ENCODE measurements at regions not wholly inside any gene's neighbourhood (a gene's known extent, or its start where the extent isn't known, plus 50 kb on each side); places are given as distances from the start of the nearest gene placed in this dataset.
"Not testable (repeated sequence)": the region's sequence is repeated elsewhere in the genome, so short reads cannot be mapped to it uniquely, and the experiment has no call there.

DNA sequence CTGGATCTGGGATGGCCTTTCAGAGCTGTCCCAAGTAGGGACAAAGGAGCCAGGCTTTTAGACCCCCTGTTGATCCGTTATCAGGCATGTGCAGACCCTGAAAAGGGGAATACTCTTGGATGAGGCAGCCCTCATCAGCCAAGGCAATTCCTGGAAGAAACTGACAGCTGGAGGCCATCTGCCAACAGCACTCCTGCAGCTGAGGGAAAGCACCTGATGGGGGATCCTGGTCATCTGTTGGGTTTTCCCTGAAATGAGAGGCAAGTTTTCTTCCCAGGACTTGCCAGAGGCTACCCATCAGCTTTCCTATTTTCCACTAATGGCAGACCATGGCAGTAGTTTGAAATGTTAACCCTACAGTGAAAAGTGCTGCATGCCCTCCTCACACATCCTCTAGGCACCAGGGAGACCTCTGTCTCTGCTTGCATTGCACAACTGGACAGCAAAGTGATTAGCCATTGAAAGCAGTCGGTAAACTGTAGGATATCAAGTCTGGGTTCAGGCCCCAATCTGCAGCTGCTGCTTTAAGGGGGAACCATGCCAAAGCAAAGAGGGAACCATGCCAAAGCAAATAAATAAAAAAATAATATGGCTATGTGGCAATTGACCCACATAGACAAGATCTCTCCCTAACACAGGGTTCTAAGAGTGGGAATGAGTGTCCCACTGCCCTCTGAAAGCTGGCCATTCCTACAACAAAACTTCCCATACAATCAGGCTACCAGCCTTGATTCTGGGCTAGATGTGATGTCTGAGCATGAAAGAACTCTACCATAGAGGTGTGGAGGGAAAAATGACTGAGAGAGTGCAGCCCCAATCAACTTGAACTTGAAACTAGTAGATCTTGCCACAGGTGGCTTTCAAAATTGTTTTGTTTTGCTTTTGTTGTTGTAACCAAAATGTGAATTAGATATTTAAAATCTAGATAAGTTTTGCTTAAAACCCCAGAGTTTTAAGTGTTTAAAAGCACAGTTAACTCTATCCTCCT is 232.0 kb upstream of the STT3B start:
- DNase-seq = no peak

GRCh38 chr3:31302343-31302742 is 230.4 kb upstream of the STT3B start:
- DNase-seq = no peak

GRCh38 chr3:31305340-31305739 is 227.4 kb upstream of the STT3B start:
- DNase-seq = no peak

DNA sequence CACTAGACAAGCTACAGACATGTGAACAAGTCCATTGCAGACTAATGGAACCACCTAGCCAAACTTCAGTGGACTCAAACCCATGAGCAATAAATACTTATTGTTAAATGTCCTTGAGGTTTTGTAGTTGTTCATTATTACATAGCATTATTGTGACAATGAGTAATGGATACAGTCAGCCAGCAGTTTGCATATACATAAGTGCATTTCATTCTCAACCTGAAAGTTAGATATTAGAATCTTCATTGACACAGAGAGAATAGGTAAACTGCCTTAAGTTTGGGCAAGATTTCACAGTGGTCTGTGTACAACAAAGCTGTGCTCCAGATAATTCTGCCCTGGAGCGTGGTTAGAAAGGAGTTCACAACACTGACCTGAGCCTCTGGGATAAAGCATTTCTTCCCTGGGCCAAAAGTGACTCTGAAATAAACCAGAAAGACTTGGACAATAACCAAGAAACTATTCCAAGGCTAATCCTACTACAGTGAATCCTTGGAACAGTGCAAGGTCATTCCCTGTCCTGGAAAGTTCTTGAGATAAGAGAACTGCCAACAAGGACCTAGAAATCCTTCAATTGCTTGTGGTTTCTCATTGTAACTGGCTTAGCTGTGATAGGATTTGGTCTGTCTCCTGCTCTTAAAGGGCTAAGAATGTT is 225.5 kb upstream of the STT3B start:
- no peak for DNase-seq

DNA sequence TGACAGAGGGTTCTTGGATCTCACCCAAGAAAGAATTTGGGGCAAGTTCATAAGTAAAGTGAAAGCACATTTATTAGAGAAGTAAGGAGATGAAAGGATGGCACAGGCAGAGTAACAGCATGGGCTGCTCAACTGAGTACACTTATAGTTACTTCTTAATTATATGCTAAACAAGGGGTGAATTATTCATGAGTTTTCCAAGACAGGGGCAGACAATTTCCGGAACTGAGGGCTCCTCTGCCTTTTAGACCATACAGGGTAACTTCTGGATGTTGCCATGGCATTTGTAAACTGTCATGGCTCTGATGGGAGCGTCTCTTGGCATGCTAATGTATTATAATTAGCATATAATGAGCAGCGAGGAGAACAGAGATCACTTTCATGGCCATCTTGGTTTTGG is 221.2 kb upstream of the STT3B start:
- no peak for DNase-seq

DNA sequence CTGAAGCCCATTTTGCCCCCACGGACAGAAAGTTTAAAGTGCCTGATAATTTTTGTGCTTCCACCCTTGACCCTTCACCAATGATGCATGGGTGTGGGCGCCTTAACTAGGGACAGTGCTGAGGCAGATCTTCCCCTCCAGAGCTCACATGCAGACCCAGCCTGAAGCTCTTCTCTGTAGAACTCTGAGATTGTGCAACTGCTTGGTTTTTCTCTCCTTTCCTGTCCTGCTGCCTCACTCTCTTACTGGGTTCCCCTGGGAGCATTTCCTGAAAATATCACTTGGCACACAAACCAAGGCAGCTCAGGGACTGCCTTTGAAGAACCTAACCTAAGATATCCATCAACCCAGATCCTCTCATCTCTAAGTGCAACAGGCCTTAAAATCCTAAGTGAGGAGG is 220.3 kb upstream of the STT3B start:
- no peak for DNase-seq

DNA sequence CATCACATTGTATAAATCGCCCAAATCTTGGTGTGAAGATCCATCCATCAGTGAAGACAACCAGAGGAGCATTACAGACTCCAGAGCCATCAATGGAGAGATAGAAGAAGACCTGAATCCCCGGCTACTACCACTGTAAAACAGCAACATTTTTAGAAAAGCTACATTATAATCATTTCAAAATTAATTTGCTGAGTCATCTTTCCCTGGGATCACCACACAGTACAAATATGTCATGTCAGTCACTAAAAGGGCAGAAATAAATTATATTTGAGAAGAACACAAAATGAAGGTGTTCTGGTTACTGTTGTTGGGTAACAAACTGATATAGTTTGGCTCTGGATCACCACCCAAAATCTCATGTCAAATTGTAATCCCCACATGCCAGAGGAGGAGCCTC is 218.5 kb upstream of the STT3B start:
- no peak for DNase-seq

- no peak for DNase-seq
These were observed 213.4 kb upstream of the STT3B start for GRCh38 chr3:31319332-31319731.

DNA sequence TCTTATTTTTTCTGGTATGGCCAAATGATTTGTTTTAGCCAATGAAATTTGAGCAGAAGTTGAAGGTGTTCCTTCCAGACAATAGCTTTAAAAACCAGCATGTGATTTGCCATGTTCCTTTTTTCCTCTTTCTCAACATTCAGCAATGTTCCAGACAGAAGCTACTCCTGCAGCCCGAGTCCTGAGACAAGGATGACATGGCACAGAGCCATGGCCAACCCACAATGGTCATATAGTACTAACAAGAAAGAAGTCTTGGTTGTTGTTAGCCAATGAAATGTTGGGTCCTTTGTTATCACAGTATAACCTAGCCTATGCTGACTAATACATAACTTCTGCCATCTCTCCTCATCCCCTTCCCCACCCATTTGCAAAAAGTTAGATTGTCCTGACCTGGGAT is 211.1 kb upstream of the STT3B start:
- no peak for DNase-seq

- no peak for DNase-seq
These were observed 210.3 kb upstream of the STT3B start for GRCh38 chr3:31322460-31322859.

GRCh38 chr3:31327826-31328357 is 204.8 kb upstream of the STT3B start:
- not testable (repeated sequence) for DNase-seq

DNA sequence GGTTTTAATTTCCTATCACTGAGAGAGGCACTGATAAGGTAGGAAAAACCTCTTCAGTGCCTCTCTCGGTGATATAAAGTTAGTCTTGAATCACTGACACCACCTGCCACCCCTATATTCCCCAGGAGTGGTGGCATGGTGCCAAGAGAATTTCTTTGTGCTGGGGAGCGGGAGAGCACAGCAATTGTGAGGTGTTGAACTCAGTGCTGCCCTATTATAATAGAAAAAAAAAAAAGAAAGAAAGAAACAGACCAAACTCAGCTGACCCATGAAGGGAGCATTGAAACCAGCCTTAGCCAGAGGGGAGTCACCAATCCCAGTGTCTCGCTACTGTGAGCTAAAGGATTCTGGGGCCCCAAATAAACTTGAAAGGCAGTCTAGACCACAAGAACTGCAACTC is 201.4 kb upstream of the STT3B start:
- DNase-seq = no peak

DNA sequence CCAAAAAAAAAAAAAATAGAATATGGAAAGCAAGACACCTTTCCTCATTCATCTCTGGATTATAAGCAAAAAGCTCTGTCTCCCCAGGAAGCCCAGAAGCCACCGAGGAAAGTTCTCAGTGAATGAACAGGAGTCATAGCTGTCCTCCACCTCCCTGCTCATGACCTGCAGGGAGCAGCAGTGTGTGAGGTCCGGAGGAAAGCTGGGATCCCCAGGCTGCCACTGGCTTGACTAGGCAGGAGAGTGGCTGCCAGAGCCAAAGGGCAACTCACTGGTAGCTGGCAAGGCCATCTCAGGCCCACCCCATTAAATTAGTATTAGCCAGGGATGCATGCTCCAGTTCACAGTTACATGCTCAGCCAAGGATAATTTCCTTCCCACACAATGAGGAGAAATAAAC is 191.6 kb upstream of the STT3B start:
- no peak for DNase-seq

- no peak for DNase-seq
These were observed 189.7 kb upstream of the STT3B start for GRCh38 chr3:31343075-31343474.

DNA sequence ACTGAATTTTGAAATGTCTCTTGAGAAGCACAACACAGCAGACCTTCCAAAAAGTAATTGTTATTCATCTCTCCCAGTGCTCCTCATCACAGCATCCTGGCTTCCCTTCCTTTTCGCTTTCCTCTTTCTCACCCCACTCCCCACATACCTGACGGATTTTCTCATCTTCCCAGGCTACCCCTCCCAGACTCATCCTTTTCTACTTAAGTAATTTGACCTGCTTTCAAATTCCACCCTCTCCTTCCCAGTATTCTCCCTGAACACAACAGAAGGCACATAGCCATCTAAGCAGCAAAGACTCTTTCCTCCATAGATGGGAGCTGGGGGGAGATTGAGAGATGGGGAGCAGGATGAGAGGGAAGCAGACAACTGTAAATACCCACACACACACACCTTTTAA is 187.1 kb upstream of the STT3B start:
- no peak for DNase-seq

- DNase-seq = no peak
These were observed 186.2 kb upstream of the STT3B start for GRCh38 chr3:31346542-31346979.

GRCh38 chr3:31349001-31349748 is 183.6 kb upstream of the STT3B start:
- DNase-seq = no peak

DNA sequence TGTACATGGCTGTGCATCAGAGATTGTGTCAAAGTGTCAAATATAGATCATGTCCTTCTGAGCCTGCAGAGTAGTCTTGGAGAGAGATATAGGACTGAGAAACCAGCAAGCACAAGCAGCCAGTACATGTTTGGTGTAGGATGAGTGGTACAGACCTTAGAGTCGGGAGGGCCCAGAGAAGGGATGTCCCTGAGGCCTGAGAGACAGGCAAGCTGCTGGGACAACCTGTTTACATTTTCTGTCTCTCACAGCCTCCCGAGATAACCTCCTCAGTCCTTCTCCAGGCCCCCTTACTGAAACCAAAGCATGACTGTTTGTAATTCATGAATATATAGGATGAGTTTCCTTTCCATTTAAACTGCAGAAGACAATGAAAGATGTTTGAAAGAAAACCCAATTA is 182.4 kb upstream of the STT3B start:
- DNase-seq = no peak

GRCh38 chr3:31352331-31352730 is 180.4 kb upstream of the STT3B start:
- no peak for DNase-seq

DNA sequence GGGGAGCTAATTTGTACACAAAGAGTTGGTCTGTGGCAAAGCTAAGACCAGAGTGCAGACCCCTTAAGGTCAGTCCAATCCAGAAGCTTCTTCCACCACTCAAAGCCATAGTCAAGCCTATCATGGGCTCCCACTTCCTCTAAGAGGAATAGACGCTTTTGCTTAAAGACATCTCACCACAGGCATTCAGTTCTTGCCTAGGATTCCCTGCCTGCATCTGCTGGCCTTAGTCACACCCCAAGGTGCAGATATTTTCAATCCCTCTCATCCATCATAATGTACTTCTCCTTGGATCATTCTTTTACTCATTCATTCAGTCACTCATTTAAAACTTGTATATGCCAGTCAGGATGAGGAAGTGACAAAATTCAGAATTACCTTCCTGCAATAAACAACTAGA is 179.6 kb upstream of the STT3B start:
- no peak for DNase-seq

DNA sequence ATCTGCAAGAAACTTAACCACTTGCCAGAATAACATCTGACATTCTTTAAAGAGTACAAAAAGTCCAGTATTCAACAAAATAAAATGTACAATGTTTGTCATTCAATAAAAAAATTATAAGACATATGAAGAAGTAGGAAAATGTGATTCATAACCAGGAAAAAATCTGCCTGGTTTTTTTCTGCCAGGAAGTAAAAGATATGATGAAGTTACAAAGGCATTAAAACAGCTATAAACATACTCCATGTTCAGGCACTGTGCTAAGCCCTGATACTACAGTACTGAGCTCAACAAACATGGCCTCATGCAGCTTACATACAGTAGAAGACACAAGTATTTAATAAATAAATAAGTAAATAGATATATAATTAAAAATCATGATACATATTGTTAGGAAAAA is 178.4 kb upstream of the STT3B start:
- DNase-seq = no peak

DNA sequence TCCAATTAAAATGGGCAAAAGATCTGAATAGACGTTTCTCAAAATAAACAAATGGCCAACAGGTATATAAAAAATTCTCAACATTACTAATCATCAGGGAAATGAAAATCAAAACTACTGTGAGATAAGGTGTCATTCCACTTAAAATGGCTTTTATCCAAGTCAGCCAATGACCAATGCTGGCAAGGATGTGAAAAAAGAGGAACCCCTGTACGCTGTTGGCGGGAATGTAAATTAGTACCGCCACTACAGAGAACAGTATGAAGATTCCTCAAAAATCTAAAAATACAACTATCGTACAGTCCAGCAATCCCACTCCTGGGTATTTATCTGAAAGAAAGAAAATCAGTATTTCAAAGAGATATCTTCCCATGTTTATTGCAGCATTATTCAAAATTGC is 176.9 kb upstream of the STT3B start:
- DNase-seq = no peak

- no peak for DNase-seq
These were observed 175.8 kb upstream of the STT3B start for GRCh38 chr3:31356941-31357340.

All from CD4-positive, alpha-beta T cell treated with Interleukin-21 for 1 hour (primary cell).